GM21515 (cell line): ENCODE measurements at regions not wholly inside any gene's neighbourhood (a gene's known extent, or its start where the extent isn't known, plus 50 kb on each side); places are given as distances from the start of the nearest gene placed in this dataset.
"Not testable (repeated sequence)": the region's sequence is repeated elsewhere in the genome, so short reads cannot be mapped to it uniquely, and the experiment has no call there.

Experiments
- ATAC-seq: cut with Tn5 transposase; IDR thresholded peaks from one replicate; pipeline ENCODE4 v1.9.1; 2021; ENCODE audit not compliant: unreplicated experiment

DNA sequence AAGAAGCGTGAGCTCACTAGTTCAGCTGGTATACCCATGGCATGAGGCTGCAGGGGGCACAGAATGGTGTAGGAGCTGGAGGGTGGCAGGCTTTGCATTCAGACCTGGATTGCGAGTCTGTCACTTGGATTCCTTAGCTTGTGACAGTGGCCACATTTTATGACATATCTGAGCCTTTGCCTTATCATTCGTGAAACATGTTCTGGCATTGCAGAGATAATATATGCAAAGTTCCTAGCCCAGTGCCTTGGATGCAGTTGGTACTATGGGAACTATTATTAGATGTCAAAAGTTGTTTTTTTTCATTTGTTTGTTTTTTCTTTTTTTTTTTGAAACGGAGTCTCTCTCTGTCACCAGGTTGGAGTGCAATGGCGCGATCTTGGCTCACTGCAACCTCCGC is 230.7 kb upstream of the PRDM1 start:
- no peak for ATAC-seq

DNA sequence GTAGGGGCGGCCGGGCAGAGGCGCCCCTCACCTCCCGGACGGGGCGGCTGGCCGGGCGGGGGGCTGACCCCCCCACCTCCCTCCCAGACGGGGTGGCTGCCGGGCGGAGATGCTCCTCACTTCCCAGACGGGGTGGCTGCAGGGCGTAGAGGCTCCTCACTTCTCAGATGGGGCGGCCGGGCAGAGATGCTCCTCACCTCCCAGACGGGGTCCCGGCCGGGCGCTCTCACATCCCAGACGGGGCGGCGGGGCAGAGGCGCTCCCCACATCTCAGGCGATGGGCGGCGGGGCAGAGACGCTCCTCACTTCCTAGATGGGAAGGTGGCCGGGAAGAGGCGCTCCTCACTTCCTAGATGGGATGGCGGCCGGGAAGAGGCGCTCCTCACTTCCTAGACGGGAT is 232.2 kb upstream of the PRDM1 start:
- not testable (repeated sequence) for ATAC-seq

DNA sequence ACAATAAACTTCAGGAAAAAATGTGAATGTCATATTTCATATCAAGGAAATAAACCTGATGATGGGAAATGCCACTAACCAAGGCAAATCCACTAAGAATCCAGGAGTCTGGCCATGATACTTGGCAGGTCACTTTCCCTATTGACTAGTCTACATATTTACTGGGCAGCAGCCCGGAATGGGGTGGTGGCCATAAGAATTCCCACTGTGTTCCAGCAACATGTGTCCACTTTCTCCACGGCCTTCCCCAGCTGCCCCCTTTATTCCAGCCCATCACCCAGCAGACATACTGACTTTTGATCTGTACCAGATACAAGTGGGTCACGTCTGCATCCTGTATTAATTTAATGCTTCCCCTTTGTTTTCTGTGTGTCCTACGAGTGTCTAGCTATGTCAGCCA is 234.5 kb upstream of the PRDM1 start:
- no peak for ATAC-seq

DNA sequence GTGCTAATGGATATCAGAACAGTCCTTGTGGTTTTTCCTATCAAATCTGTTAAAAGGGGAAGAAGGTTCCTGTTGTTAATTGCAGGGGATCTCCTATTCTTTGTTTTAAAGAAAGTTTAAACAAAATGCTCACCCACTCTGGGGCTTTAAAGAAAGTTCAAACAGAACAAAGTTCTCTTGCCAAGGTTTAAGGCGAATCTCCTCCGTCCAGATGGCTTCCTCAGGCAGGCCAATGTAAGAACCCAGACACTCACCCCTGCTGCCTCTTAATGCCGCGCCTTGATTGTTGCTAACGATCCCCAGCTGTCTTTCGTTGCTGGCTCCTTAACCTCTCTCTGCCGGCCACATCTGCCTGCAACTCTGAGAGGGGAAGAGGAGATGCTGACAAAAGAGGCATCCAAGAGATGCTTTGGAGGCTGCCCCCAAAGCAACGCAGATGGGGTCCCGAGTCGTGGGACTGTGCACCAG is 235.0 kb upstream of the PRDM1 start:
- ATAC-seq: no peak

DNA sequence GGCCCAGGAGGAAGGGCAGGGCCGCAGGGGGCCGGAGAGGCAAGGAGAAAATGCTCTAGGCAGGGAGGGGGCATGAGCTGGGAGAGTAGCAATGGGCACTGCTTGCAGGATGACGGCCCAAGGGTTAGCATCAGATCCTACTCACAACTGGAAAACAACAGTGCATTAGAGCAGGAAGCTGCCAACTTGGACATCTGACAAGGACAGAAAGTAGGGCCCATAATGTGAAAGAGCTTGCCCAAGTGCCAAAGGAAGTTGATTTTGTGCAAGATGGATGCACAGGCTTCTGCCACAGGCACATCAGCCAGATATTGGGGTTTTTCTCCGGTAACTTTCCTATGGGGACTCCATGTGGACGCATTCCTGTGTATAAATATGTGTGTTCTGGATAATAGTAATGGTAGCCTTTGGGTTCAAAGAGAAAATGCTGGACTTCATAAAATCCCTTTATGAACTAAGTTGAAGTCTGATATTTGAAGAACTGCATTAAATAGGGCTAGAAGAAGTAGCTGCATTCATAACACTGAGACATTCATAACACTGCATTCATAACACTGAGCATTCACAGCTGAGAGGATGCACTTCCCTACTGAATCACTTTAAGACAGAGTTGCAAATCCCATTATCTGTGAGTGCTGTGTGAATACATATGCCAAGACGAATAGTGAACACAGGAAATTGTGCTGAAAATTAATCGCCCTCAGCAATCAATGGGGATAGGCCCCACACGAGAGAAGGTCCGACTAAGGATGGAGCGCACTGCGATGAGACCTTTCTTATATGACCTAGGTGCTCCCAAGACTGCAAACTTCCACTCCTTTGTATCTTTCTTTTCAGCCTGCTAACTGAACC is 235.6 kb upstream of the PRDM1 start:
- no peak for ATAC-seq

DNA sequence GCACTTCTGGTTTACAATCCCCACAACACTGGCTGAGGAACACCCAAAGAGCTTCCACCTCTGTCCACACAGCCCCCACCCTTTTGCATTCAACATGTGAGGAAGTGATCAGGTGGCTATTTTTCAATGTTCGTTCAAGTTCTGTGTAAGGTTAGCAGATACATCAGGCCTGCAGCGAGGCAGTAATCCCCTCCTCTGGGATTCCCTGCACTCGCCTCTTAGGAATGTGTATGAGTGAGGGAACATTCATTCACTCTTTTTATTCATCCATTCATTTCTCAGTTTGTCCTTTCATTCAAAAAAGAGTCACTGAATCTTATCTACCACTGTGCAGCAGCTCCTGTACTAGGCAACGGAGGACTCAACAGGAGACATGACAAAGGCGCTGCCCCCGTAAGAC is 236.4 kb upstream of the PRDM1 start:
- ATAC-seq: no peak

DNA sequence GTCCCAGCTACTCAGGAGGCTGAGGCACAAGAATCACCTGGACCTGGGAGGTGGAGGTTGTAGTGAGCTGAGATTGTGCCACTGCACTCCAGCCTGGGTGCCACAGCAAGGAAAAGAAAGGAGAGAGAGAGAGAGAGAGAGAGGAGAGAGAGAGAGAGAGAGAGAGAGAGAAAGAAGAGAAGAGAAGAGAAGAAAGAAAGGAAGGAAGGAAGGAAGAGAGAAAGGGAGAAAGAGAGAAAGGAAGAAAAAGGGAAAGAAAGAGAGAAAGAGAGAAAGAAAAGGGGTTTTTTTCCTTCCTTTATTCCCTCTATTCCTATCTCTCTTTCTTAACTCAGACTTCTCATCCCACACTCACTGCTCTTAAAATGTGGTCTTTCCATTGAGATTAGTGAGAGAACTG is 238.7 kb upstream of the PRDM1 start:
- no peak for ATAC-seq

DNA sequence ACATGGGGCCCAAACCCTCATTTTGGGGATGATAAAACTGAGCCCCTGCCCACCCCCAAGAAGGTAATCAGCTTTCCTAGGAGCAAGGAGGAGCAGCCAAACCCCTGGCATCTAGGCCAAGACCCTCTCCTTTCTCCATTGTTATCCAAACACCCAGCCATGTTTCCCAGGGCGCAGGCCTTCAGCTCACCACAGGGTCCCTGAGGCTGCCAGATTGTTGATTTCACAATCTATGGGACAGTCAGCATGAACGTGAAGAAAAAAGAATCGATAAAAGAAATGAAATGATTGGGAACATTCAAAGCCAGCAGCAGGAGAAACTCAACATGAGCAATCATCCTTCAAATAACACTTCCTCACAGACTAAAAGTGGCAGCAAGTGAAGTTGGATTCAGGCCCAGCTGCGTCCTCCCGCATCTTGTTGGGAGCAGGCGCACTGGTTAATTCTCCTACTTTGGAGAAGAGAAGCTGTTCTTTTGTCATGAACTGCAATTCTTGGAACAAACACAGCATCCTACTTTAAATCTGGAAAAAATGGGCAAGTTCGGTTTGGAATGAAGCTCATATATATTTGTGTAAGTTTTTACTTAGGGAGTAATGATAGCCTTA is 241.8 kb upstream of the PRDM1 start:
- no peak for ATAC-seq

DNA sequence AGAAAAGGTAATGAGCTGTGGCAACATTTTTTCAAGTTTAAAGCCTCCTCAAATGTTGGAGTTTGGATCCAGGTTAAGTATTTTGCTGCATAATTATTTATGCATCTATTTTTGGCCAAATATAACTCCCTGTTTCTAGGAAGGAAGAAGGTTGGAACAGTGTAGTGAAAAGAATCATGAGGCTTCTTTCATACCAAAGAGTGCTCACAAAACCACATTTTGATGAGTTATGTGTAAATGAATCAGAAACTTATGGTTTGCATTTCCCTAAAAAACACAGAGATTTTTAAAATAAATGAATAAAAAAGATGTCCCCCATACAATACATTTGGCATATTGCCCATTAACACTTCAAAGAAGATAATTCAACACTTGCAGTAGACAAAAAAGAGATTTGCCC is 246.9 kb upstream of the PRDM1 start:
- ATAC-seq: no peak

DNA sequence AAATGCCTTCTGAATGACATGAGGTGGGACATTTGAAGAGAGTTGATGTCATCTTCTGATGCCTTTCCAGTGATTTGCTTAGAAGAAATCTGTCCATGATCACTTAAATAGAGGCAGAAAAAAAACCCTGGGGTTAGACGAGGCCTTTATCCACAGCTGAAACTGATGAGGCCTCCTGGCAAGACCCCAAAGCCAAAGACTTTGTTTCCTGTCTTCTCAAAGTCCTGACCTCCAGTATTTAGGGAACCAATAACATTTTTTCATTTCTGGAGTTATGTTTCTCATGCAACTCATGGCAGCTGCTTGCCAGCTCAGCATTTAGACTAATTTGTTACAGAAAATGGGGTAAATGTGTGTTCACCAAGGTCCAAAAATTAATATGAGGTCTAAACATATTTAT is 248.0 kb upstream of the PRDM1 start:
- no peak for ATAC-seq

DNA sequence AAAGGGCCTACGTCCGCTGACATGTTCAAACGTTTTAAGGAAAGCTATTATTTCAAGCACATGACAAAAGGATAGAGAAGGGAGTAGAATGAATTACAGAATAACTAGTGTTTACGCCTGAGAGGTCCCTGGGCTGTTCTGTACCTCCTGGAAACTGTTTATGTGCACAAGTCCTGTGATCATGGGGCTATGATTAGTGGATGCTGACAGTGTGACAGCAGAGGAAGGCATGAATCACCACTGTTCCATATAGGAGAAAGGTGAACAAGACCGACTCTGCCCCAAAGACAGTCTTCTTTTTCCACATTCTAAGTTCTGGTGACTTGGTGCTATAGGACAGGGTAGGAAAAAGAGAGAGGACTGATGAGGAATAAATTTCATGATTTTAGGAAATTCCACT is 249.2 kb upstream of the PRDM1 start:
- no peak for ATAC-seq

DNA sequence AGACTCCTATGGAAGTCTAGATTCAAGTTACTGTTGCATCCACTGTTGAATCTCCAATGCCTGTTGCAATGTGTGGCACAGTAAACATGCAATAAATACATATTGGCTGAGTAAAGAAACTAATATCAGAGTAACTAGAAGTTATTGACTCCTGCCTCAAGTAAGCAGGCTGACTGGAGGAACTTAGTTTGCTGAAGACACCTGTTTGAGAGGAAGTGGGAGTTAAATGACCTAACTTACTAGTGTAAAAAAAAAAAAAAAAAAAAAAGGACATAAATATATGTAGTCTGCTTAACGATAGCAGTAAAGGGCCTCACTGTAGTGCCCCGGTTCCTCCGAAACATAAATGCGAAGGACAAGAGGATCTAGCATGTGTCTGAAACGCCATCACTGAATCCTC is 249.8 kb upstream of the PRDM1 start:
- ATAC-seq: no peak

DNA sequence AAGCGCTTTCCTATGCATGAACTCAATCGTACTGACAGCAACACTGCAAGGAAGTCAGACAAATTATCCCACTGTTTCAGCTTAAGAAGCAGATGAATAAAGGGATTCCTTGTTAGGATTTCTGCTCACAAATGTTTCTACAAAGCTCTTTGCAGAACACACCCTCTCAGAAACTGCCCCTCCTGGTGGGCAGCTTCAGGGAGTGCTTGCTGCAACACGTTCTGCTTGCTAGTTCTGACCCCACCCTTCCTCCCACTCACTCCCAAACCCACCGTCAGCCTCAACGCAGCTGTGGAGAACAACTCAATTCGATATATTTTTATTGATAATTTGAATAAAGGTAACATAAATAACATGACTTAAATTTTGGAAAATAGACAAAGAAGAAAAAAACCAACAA is 250.8 kb upstream of the PRDM1 start:
- ATAC-seq: no peak

DNA sequence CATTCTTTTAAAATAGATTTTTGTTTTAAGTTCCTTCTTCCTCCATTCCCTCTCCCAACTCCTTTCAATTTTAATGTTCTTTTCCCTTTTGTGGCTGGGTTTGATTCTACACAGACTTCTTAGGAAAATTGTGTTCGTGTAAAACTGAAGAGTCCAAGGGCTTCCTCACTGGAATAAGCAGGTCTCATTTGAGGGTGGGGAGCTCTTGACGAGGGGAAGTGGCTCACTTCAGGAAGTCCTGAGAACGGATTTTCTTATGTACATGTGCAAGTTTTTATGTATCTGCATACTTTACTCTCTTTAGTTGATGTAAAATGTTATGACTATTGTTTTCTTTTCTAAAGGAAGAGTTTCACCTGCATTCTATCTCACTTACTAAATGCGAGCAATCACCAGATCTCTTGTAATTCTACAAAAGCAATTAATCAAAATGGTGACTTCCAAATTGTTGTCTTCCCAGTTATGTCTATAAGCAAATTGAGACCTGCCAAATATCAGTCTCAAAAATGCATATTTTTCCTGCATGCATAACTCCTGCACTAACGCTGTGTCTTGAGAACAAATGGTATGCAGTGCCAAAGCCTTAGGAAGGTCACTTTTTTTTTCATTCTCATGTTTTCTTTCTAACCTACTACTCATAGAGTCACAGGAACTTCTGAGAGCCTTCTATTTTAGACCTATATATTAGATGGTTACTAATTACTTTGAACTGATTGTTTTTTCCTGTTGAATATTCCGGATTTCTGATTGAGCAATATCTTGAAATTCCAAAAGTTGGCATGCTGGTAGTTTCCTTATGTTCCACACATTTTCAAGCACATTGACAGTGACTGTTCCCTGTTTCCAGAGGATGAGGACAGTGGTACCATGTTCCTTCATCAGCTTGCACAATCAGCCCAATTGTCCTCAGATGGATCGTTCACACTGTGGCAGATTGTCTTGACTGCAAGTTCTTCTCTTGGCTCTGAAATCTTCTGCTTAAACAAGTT is 251.9 kb upstream of the PRDM1 start:
- ATAC-seq: no peak

DNA sequence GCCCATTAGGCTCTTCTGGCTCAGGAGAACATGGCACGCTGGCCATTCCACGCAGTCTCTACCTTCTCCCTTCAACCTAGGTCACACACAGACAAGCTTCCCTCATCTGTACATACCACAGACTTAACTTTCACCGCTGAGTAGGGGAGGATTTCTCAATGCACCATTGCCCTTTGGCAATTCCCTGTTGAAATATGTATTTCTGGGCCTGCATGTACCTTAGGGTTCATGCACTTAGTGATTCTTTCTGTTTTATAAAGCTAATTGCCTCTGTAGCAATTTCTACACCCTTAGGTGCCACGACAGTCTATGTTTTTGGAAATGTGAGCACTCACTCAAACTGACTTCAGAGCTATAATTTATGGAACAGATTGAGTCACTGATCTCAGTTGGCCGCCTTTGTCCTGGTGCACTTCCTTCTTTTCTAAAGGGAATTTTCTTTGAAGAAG is 253.8 kb upstream of the PRDM1 start:
- no peak for ATAC-seq

DNA sequence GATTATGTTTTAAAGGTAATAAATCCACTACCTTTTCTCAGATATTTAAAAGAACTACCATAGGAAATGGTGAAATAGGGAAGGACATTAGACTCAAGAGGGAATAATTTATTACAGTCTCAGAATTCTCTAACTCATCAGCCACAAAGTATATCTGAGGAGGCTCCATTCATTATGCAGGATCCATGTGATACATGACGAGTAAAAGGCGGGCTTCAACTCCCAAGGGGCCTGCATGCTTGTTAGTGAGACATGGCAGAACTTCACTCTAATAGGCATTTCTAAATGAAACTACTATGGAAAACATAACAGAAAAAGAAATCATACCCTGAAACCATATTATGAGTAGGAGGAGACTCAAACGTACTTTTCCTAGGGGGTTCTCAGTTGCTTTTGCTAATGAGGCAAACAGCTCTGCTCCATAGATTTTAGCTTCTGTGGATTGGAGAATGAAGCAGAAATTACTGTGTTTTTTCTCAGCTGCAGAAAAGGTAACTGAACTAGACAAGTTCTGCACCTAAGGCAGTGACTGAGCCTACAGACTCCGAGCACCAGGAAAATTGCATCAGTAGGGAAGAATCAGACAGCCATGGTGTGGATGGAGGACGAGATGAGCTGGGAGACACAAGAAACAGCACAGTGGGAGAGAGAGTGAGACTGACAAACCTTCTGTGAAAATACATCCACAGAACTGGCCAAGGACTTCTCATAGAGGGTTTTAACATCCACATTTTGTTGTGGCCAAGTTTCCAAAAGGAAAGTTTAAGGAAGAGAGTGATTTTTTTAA is 254.6 kb upstream of the PRDM1 start:
- ATAC-seq: no peak

DNA sequence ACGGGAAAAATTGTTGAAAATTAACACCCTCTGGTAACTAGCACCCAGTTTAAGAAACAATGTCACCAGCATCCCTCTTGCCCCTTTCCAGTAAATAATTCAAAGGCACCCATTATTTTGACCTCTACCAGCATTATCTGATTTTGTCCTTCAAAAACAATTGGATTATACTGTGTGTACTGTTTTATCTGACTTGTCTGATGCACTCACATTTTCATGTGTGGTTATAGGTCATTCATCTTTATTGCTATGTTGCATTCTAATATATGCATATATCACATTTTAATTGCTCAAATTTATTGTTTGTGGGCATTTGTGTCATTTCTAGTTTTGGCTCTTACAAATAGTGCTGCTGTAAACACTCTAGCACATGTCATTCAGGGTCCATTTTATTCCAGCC is 260.9 kb upstream of the PRDM1 start:
- ATAC-seq: no peak

DNA sequence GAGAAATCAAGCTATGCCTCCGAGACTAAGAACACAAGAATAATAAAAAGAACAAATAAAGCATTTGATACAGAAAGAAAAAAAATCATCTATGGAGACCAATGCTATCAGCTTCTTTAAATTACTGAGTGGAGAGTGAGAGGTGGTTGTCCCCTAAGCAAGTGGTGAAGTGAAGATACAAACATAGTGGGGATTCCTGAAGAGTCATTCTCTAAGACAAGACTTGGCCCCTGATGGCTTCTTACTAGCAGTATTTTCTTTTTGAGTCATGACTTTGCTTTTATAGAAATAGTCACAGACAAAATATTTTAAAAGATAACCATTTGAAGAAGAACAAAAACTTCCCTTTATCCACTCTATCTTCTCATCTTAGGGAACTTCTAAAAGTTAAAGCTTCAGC is 261.4 kb upstream of the PRDM1 start:
- ATAC-seq: no peak

DNA sequence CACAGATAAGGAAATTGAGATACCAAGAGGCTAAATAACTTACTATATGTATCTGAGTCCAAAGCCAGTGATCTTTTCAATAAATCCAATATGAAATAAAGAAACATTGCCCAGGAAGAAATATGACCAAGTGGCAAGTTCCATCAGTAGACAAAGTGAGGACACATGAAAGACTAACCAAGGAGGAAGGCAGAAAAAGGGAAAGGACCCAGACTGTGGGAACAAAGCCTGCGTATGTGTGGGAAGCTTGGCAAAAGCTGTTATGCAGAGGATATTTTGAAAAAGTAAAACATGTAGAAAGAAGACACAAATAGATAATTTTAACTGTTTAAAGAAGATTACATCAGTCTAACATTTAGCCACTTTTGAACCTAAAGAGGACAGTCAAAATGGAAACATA is 264.4 kb upstream of the PRDM1 start:
- no peak for ATAC-seq

DNA sequence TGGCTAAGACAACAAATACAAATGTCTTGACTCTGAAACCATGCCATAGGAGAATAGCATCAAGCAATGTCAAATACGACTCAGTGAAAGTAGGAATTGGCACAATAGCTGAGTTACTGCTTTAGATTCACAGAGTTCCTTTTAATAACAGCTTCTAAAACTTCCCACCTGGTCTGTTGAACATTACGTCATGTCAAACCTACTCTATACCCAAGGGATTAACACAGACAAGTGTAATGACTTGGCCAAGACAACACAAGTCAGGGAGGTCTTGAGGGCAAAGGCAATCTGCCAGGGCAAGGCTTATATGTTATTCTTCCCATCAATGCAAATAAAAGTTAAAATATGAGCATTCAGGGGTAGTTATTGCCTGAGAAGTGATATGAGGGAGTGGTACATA is 265.1 kb upstream of the PRDM1 start:
- no peak for ATAC-seq

DNA sequence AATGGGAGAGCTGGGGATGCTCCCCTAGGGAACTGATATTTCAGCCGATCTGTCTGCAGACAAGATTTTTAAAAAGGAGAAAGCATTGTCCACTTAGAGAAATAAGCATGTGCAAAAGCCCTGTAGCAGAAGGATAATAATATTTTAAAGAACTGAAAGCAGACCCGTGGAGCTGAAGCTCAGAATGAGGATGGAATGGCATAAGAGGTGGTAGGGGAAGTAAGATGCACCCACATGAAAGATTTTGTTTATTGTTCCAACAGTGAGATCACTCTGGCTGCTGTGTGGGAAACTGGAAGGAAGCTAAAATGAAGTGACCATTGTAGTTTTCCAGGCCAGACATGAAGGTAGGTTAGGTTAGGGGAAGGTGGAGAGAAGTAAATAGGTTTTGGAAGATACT is 266.4 kb upstream of the PRDM1 start:
- no peak for ATAC-seq
